H9 (cell line): ENCODE measurements at regions not wholly inside any gene's neighbourhood (a gene's known extent, or its start where the extent isn't known, plus 50 kb on each side); places are given as distances from the start of the nearest gene placed in this dataset.

Experiments used
- DNase-seq: peaks from one replicate; pipeline ENCODE4 v3.0.0-alpha.2; 2017
- H2AFZ ChIP-seq: one replicate; pipeline ENCODE4 v1.6.1; 2013; ENCODE audit warnings: mild to moderate bottlenecking, low read length, control low read depth, moderate library complexity
- H2AK5ac ChIP-seq: 2 replicates; pipeline ENCODE4 v1.6.1; 2013; ENCODE audit warnings: low read length, control low read depth, mixed read lengths; ENCODE audit not compliant: insufficient read length
- H2BK120ac ChIP-seq: one replicate; pipeline ENCODE4 v1.6.1; 2013; ENCODE audit warnings: low read depth, mild to moderate bottlenecking, low read length, control low read depth, inconsistent platforms; ENCODE audit not compliant: poor library complexity, severe bottlenecking
- H2BK12ac ChIP-seq: 2 replicates; pipeline ENCODE4 v1.6.1; 2013; ENCODE audit warnings: low read length, control low read depth, mixed read lengths, low read depth; ENCODE audit not compliant: insufficient read length
- H2BK15ac ChIP-seq: 2 replicates; pipeline ENCODE4 v1.6.1; 2013; ENCODE audit warnings: low read depth, low read length, control low read depth
- H2BK20ac ChIP-seq: one replicate; pipeline ENCODE4 v1.6.1; 2013; ENCODE audit warnings: low read depth, mild to moderate bottlenecking, low read length, control low read depth, inconsistent platforms; ENCODE audit not compliant: poor library complexity, severe bottlenecking
- H2BK5ac ChIP-seq: 2 replicates; pipeline ENCODE4 v1.6.1; 2013; ENCODE audit warnings: low read length, control low read depth, mixed read lengths; ENCODE audit not compliant: insufficient read length
- H3K14ac ChIP-seq: 2 replicates; pipeline ENCODE4 v1.6.1; 2013; ENCODE audit warnings: low read length, control low read depth; ENCODE audit not compliant: insufficient read depth
- H3K18ac ChIP-seq: 2 replicates; pipeline ENCODE4 v1.6.1; 2013; ENCODE audit warnings: low read depth, mild to moderate bottlenecking, mixed read lengths, low read length, control low read depth; ENCODE audit not compliant: insufficient read length
- H3K23ac ChIP-seq: 2 replicates; pipeline ENCODE4 v1.6.1; 2013; ENCODE audit warnings: low read length, control low read depth, mixed read lengths, low read depth; ENCODE audit not compliant: insufficient read length
- H3K23me2 ChIP-seq: 2 replicates; pipeline ENCODE4 v1.6.1; 2013; ENCODE audit warnings: low read depth, mild to moderate bottlenecking, mixed read lengths, low read length, control low read depth; ENCODE audit not compliant: insufficient read length, poor library complexity, severe bottlenecking
- H3K27ac ChIP-seq: 2 replicates; pipeline ENCODE4 v1.5.1; 2013; ENCODE audit warnings: low read length, control low read depth, mixed read lengths, low read depth; ENCODE audit not compliant: insufficient read length
- H3K27me3 ChIP-seq: 2 replicates; pipeline ENCODE4 v1.6.1; 2013; ENCODE audit warnings: low read length, control low read depth, inconsistent platforms; ENCODE audit not compliant: insufficient read depth
- H3K4ac ChIP-seq: 2 replicates; pipeline ENCODE4 v1.6.1; 2013; ENCODE audit warnings: low read depth, mild to moderate bottlenecking, control low read depth, inconsistent platforms, low read length, moderate library complexity
- H3K4me1 ChIP-seq: 2 replicates; pipeline ENCODE4 v1.6.1; 2013; ENCODE audit warnings: low read length, control low read depth, inconsistent platforms; ENCODE audit not compliant: insufficient read depth
- H3K4me2 ChIP-seq: 2 replicates; pipeline ENCODE4 v1.6.1; 2013; ENCODE audit warnings: low read length, control low read depth, mixed read lengths; ENCODE audit not compliant: insufficient read length, insufficient read depth
- H3K56ac ChIP-seq: 2 replicates; pipeline ENCODE4 v1.6.1; 2013; ENCODE audit warnings: low read depth, mild to moderate bottlenecking, mixed read lengths, low read length, control low read depth; ENCODE audit not compliant: insufficient read length
- H3K79me1 ChIP-seq: 2 replicates; pipeline ENCODE4 v1.6.1; 2013; ENCODE audit warnings: low read depth, mild to moderate bottlenecking, moderate library complexity, low read length, control low read depth, inconsistent platforms; ENCODE audit not compliant: insufficient read depth, poor library complexity, severe bottlenecking
- H3K79me2 ChIP-seq: 2 replicates; pipeline ENCODE4 v1.6.1; 2013; ENCODE audit warnings: low read length, control low read depth, inconsistent platforms; ENCODE audit not compliant: insufficient read depth
- H3K9ac ChIP-seq: 2 replicates; pipeline ENCODE4 v1.6.1; 2013; ENCODE audit warnings: low read length, control low read depth, mixed read lengths; ENCODE audit not compliant: insufficient read length; ENCODE audit errors: extremely low read depth
- H3K9me3 ChIP-seq: one replicate; pipeline ENCODE4 v1.6.1; 2013; ENCODE audit warnings: low read depth, low read length, inconsistent platforms; ENCODE audit not compliant: control insufficient read depth
- H3T11ph ChIP-seq: one replicate; pipeline ENCODE4 v1.6.1; 2013; ENCODE audit warnings: mild to moderate bottlenecking, low read length, control low read depth, inconsistent platforms
- H4K20me1 ChIP-seq: one replicate; pipeline ENCODE4 v1.6.1; 2013; ENCODE audit not compliant: control insufficient read depth, insufficient read length, insufficient read depth
- H4K5ac ChIP-seq: 2 replicates; pipeline ENCODE4 v1.6.1; 2013; ENCODE audit warnings: low read depth, mild to moderate bottlenecking, mixed read lengths, low read length, control low read depth; ENCODE audit not compliant: insufficient read length
- H4K8ac ChIP-seq: replicated peaks from 2 replicates; pipeline ENCODE4 v1.6.1; 2013; ENCODE audit warnings: low read length, control low read depth, mixed read lengths, low read depth; ENCODE audit not compliant: insufficient read length
- H4K91ac ChIP-seq: 2 replicates; pipeline ENCODE4 v1.6.1; 2013; ENCODE audit warnings: low read depth, mild to moderate bottlenecking, moderate library complexity, mixed read lengths, low read length, control low read depth; ENCODE audit not compliant: insufficient read length
- H3K27ac Mint-ChIP-seq, 3 experiments: 2 replicates in 2 of 3; 3 replicates in 1 of 3; pipeline ENCODE4 v1.8.0; 2020 to 2021; ENCODE audit warnings: mixed read lengths in 3 of 3, mild to moderate bottlenecking in 1 of 3, moderate library complexity in 1 of 3
- H3K27me3 Mint-ChIP-seq: 2 replicates; pipeline ENCODE4 v1.8.0; 2021; ENCODE audit warnings: low read depth, mild to moderate bottlenecking, moderate library complexity, mixed read lengths
- H3K36me3 Mint-ChIP-seq, 3 experiments: 2 replicates in 2 of 3; 3 replicates in 1 of 3; pipeline ENCODE4 v1.8.0; 2020 to 2021; ENCODE audit warnings: low read depth in 3 of 3, mixed read lengths in 3 of 3; ENCODE audit not compliant: insufficient read depth in 1 of 3
- H3K4me1 Mint-ChIP-seq, 2 experiments: 2 replicates each; pipeline ENCODE4 v1.8.0; 2020; ENCODE audit warnings: mixed read lengths in 2 of 2
- H3K4me3 Mint-ChIP-seq, 2 experiments: 2 replicates in 1 of 2; 3 replicates in 1 of 2; pipeline ENCODE4 v1.8.0; 2020 to 2021; ENCODE audit warnings: mild to moderate bottlenecking in 2 of 2, mixed read lengths in 2 of 2, moderate library complexity in 1 of 2
- H3K9me3 Mint-ChIP-seq, 2 experiments: 2 replicates in 1 of 2; 3 replicates in 1 of 2; pipeline ENCODE4 v1.8.0; 2020; ENCODE audit warnings: mild to moderate bottlenecking in 2 of 2, mixed read lengths in 2 of 2, moderate library complexity in 1 of 2
- WGBS: extraction: QIAGEN DNeasy Blood & Tissue Kit; methylation state at CpG from one replicate; pipeline ENCODE4 v1.1.7; 2013; ENCODE audit warnings: missing lambda C conversion rate, low lambda C conversion rate, mixed read lengths; ENCODE audit not compliant: insufficient read length; ENCODE audit errors: extremely low coverage; 5-methylcytosine and 5-hydroxymethylcytosine counted together
- TF ChIP-seq, protein P1 (sequence below): fragments of 200-600 bp; sonication (generic); conservative IDR thresholded peaks from 3 replicates; pipeline ENCODE4 v1.8.0; 2021; ENCODE audit warnings: antibody characterized with exemption, mild to moderate bottlenecking

DNA sequence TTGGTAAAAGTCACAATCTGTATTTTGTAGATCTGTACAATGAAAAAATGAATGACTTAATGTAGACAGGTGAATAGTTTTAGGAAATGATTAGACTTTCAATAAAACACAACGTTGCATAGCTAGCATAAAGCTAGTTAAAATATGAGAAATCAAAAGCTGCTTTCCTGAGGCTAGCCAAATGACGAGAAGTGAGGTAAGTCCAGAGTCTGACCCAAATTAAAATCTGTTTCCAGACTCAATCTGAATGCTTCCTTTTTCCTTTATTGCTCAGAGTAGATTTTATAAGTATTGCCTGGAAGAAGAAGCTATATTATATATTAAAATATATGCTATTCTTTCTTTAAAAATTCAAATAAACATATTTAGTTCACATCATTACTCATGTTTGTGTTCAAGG is 615.4 kb downstream of the CD109 start:
- Histone ChIP-seq H3K4me2 (no peak overlapping the region), H2BK15ac (no peak overlapping the region), H3K27me3 (no peaks in the 10 kb centered on the region), H2BK20ac (no peak overlapping the region), H3K18ac (no peak overlapping the region), H4K91ac (no peak overlapping the region), H2BK5ac (no peak overlapping the region), H3K4ac (no peak overlapping the region), H2AK5ac (no peak overlapping the region), H3K27ac (no peak overlapping the region), H3K79me2 (no peaks in the 10 kb centered on the region), H3T11ph (no peak overlapping the region), H3K9me3 (no peaks in the 10 kb centered on the region), H4K8ac (no peak overlapping the region), H2BK120ac (no peak overlapping the region), H3K4me1 (no peaks in the 10 kb centered on the region), H2BK12ac (no peak overlapping the region), H4K20me1 (no peaks in the 10 kb centered on the region), H4K5ac (no peak overlapping the region), H3K79me1 (no peaks in the 10 kb centered on the region), H3K23ac (no peak overlapping the region), H3K14ac (no peak overlapping the region), H2AFZ (no peak overlapping the region), H3K56ac (no peak overlapping the region), H3K23me2 (no peaks in the 10 kb centered on the region), H3K9ac (no peak overlapping the region)
- H3K4me3 Mint-ChIP-seq = no peak overlapping the region
- no peaks in the 10 kb centered on the region for H3K36me3 Mint-ChIP-seq
- H3K9me3 Mint-ChIP-seq = no peaks in the 10 kb centered on the region
- TF ChIP-seq, protein P1, sequence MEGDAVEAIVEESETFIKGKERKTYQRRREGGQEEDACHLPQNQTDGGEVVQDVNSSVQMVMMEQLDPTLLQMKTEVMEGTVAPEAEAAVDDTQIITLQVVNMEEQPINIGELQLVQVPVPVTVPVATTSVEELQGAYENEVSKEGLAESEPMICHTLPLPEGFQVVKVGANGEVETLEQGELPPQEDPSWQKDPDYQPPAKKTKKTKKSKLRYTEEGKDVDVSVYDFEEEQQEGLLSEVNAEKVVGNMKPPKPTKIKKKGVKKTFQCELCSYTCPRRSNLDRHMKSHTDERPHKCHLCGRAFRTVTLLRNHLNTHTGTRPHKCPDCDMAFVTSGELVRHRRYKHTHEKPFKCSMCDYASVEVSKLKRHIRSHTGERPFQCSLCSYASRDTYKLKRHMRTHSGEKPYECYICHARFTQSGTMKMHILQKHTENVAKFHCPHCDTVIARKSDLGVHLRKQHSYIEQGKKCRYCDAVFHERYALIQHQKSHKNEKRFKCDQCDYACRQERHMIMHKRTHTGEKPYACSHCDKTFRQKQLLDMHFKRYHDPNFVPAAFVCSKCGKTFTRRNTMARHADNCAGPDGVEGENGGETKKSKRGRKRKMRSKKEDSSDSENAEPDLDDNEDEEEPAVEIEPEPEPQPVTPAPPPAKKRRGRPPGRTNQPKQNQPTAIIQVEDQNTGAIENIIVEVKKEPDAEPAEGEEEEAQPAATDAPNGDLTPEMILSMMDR = no peak
- no peaks in the 10 kb centered on the region for H3K4me1 Mint-ChIP-seq
- H3K27ac Mint-ChIP-seq = no peak overlapping the region
- no peak for DNase-seq
- no CpG with 5 or more reads among the region's 2 CpGs for WGBS
- no peaks in the 10 kb centered on the region for H3K27me3 Mint-ChIP-seq
